Activated naive CD4-positive, alpha-beta T cell treated with anti-CD3 and anti-CD28 coated beads, Interleukin-2, amount 50 U/mL, for 16 hours (primary cell): ENCODE measurements at regions not wholly inside any gene's neighbourhood (a gene's known extent, or its start where the extent isn't known, plus 50 kb on each side); places are given as distances from the start of the nearest gene placed in this dataset.
"Not testable (repeated sequence)": the region's sequence is repeated elsewhere in the genome, so short reads cannot be mapped to it uniquely, and the experiment has no call there.

Experiments
- DNase-seq: peaks from one replicate; pipeline ENCODE4 v3.0.0-alpha.2; 2020

DNA sequence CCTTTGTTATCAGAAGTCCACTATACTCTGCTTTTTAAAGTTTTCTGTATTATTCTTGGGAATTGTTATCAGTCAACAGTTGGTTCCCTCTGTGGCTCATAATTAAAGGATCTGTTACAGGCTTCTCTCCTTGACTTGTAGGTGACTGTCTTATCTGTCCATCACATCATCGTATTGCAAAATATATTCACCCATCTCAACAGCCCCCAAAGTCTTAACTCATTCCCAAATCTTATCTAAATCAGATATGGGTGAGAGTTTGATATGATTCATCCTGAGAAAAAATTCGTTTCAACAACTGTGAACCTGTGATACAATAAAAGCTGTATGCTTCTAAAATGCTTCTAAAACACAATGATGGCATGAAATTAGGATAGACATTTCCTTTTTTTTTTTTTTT is 1245.6 kb upstream of the RAG2 start:
- no peak for DNase-seq

DNA sequence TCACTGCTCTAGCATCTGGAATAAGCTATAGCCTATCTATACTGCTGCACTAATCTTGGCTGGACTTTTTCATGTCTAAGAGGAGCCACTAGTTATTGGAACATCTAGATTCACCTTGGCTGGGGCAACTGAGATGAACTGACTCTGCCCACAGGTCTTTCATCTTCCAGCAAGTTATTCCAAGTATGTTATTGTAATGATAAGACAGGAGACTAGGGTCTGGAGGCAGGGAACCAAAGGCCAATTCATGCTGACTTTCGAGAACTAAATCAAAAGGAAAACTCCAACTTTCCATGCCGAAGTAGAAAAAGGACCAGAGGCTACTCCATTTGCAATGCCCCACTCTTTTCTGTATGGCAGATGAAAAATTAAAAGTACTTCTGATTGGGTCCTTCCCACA is 1243.0 kb upstream of the RAG2 start:
- DNase-seq = no peak

DNA sequence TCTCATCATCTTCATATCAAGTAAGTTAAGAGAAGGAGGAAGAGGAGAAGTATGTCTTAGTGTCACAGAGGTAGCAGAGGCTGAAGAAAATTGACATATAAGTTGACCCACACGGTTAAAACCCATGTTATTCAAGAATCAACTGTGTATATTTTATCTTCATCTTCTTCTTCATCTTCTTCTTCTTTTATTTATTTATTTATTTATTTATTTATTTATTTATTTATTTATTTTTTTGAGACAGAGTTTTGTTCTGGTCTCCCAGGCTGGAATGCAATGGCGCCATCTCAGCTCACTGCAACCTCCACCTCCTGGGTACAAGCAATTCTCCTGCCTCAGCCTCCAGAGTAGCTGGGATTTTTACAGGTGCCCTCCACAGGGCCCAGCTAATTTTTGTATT is 1242.3 kb upstream of the RAG2 start:
- DNase-seq = not testable (repeated sequence)

DNA sequence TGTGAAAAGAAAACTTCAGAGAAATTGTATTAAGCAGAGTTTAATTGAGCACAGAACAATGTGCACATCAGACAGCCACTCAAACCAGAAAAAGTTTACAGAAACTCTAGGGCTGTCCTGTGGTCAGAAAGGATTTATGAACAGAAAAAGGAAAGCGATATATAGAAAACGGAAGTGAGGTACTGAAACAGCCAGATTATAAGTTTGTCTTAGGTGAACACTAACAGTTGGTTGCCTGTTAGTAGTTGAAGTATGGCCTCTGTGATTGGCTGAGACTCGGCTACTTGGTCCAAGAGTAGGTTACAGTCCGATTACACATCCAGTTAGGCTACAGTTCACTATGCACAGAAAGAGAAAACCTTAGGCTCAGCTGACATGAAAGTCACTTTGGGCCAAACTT is 1232.5 kb upstream of the RAG2 start:
- DNase-seq = no peak

- no peak for DNase-seq
These were observed 1219.8 kb upstream of the RAG2 start for GRCh38 chr11:37817727-37818270.

GRCh38 chr11:37812281-37812880 is 1214.3 kb upstream of the RAG2 start:
- no peak for DNase-seq

- DNase-seq = no peak
These were observed 1213.3 kb upstream of the RAG2 start for GRCh38 chr11:37811349-37811748.

- no peak for DNase-seq
These were observed 1206.6 kb upstream of the RAG2 start for GRCh38 chr11:37804666-37805065.

DNA sequence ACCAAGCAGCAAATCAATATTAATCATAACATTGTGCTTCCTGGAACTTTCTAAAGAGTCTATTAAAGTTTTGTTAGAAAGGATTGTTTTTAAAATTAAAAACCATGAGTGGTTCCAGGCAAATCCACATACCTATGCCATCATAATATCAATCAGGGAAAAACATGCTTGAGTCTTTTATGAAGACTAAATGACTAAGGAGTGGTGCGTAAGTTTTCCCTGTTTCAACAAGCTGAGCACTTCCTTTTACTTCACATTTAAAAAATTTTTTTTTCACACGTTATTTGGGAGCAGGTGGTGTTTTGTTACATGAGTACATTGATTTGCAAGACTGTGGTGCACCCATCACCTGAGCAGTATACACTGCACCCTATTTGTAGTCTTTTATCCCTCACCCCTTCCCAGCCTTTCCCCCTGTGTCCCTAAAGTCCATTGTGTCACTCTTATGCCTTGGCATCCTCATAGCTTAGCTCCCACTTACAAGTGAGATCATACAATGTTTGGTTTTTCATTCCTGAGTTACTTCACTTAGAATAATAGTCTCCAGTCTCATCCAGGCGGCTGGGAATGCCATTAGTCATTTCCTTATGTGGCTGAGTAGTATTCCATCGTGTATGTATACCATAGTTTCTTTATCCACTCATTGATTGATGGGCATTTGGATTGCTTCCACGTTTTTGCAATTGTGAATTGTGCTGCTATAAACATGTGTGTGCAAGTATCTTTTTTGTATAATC is 1190.3 kb upstream of the RAG2 start:
- DNase-seq = no peak

GRCh38 chr11:37786214-37786755 is 1188.2 kb upstream of the RAG2 start:
- DNase-seq = no peak

DNA sequence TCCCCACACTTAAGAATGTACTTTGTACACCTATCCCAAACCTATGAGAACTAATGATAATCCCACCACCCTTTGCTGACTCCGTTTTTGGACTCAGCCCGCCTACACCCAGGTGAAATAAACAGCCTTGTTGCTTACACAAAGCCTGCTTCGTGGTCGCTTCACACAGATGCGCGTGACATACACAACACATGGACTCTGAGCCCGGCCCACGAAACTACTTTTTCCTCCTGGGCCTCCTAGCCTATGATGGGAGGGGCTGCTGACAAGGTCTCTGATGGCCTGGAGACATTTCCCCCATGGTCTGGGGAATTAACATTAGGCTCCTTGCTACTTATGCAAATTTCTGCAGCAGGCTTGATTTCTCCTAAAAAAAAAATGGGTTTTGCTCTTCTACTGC is 1176.4 kb upstream of the RAG2 start:
- DNase-seq = no peak

DNA sequence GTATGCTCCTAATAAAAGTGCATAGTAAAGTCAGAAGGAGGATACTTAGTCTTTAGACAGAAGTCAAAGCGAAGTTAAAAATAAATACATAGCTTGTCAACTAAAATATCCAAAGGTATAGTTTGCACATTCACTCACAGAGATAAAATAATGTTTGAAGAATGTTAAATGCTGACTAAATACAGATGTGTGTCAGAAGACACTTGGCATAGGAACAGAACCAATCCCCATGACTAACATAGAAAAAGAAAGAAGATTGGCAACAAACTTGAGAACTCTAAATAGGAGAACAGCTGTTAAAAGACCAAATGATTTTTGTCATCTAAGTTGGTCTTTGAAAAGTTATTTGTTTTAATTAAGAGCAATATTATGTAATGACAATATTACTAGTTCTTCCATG is 1172.1 kb upstream of the RAG2 start:
- no peak for DNase-seq

DNA sequence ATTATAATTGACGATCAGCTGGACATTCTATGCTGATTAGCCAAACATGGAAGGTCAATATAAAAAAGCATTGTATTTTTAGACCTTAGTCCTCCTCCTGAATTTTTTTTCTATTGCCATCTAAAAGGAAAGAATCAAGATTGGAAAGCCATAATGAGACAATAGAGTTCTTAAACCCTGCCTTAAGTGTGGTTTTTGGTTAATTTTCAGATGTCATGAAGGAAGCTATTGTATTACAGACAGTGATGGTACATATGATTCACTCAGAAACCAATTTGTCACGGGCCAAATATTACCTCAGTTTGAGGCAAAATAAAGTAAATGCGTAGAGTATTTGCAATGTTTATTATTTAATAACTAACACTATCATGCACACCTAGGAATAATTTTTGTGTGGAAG is 1164.0 kb upstream of the RAG2 start:
- no peak for DNase-seq

- no peak for DNase-seq
These were observed 1157.5 kb upstream of the RAG2 start for GRCh38 chr11:37755521-37755920.

GRCh38 chr11:37748641-37749040 is 1150.6 kb upstream of the RAG2 start:
- no peak for DNase-seq

DNA sequence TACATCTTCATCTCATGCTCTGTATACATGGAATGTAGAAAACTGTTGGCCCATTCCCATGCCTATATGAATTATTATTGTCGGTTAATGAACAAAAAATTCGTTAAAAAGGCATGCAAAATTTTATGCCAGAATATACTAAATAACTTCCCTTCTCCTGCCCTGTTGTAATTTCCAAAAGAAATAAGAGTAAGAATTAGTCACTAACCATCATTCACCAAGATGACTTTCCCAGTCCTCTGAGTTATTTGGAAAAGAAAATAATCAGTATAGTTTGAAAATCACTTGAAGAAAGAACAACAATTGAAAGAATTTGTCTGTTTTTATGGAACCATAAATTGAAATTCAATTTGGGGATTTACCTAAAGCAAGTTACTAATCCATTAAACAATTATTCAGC is 1149.1 kb upstream of the RAG2 start:
- no peak for DNase-seq

GRCh38 chr11:37727371-37727770 is 1129.3 kb upstream of the RAG2 start:
- DNase-seq = no peak

- no peak for DNase-seq
These were observed 1126.3 kb upstream of the RAG2 start for GRCh38 chr11:37724315-37724714.

GRCh38 chr11:37721485-37721884 is 1123.4 kb upstream of the RAG2 start:
- DNase-seq = no peak

GRCh38 chr11:37718431-37718999 is 1120.5 kb upstream of the RAG2 start:
- DNase-seq = no peak

DNA sequence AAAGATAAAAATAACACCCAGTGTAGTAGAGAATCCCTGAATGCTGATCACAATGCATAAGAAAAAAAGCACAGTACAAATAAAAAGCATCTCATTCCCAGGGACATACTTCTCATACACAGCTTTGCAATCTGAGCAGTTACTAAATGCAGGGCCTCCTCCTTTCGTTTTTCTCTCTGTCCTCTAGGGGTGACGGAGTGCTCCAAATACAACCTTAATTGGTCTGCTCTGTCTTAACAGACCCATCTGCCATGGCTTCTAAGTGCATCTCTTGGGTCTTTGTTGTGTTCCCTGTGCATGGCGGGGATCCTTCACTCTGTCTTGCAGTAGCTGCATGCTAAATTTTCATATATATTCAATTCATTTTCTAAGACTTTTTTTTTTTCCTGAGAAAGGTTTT is 1114.2 kb upstream of the RAG2 start:
- no peak for DNase-seq

GRCh38 chr11:37710031-37710430 is 1112.0 kb upstream of the RAG2 start:
- no peak for DNase-seq

- no peak for DNase-seq
These were observed 1106.8 kb upstream of the RAG2 start for GRCh38 chr11:37704791-37705190.

GRCh38 chr11:37699644-37700043 is 1101.6 kb upstream of the RAG2 start:
- DNase-seq = no peak
